ENCODE measurements at regions not wholly inside any gene's neighbourhood (a gene's known extent, or its start where the extent isn't known, plus 50 kb on each side); places are given as distances from the start of the nearest gene placed in this dataset.

DNA sequence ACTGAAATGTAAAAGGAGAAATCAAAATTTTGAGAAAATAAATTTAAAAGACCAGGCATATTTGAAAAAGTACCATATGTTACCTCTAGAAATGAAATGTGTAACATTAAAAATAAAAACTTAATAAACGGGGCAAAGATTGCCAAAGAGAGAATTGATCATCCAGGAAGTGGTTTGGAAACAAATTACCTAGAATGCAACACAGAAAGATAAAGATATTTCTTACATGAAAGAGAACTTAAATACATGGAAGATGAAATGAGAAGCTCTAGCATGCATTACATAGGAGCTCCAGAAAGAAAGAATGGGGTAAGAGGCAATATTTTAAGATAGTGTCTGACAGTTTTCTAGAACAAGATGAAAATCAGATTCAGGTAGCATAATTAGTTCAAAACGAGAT is 235.9 kb upstream of the IRF2BP2 start:
- Mint-ChIP-seq H3K27me3 (ENCODE audit: low read depth) (peaks cover 7% of the 10 kb centered on the region), H3K27ac (no peak overlapping the region), H3K4me3 (no peak overlapping the region), H3K9me3 (peaks cover 9% of the 10 kb centered on the region), H3K36me3 (ENCODE audit: low read depth) (no peaks in the 10 kb centered on the region), H3K4me1 (peaks cover 38% of the 10 kb centered on the region)
- TF ChIP-seq, protein P1, sequence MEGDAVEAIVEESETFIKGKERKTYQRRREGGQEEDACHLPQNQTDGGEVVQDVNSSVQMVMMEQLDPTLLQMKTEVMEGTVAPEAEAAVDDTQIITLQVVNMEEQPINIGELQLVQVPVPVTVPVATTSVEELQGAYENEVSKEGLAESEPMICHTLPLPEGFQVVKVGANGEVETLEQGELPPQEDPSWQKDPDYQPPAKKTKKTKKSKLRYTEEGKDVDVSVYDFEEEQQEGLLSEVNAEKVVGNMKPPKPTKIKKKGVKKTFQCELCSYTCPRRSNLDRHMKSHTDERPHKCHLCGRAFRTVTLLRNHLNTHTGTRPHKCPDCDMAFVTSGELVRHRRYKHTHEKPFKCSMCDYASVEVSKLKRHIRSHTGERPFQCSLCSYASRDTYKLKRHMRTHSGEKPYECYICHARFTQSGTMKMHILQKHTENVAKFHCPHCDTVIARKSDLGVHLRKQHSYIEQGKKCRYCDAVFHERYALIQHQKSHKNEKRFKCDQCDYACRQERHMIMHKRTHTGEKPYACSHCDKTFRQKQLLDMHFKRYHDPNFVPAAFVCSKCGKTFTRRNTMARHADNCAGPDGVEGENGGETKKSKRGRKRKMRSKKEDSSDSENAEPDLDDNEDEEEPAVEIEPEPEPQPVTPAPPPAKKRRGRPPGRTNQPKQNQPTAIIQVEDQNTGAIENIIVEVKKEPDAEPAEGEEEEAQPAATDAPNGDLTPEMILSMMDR (IDR thresholded peaks at IDR 0.05; ENCODE audit: unreplicated experiment in 3 of 3): no peak

DNA sequence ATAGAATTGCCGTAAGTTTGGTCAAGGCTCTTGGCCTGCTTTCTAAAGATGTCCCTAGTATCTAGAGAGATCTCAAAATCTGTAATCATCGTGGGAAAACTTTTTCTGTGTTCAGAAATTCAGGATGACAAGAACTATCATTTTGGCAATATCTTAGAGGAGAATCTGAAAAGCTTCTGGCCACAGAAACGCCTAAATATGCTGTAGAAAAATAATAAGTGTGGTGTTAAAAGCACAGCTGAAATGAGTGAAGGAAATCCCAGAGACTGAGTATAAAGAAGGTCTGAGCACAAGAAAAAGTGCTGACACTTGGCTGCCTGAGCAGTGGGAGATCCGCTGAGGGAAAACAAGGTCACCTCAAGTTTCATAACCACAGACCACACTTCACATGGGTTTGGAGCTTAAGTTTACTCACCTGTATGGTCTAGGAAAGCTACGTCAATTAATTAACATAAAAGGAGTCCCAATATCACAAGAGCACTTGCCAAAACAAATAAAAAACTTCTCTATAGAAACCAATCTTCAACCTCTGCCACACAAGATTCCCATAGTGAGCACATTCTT is 235.2 kb upstream of the IRF2BP2 start:
- TF ChIP-seq, protein P1 (IDR thresholded peaks at IDR 0.05; ENCODE audit: unreplicated experiment in 3 of 3): no peak
- Mint-ChIP-seq H3K4me1 (peaks cover 38% of the 10 kb centered on the region), H3K36me3 (ENCODE audit: low read depth) (no peaks in the 10 kb centered on the region), H3K27ac (no peak overlapping the region), H3K9me3 (peaks cover 9% of the 10 kb centered on the region), H3K27me3 (ENCODE audit: low read depth) (peaks cover 7% of the 10 kb centered on the region), H3K4me3 (no peak overlapping the region)

DNA sequence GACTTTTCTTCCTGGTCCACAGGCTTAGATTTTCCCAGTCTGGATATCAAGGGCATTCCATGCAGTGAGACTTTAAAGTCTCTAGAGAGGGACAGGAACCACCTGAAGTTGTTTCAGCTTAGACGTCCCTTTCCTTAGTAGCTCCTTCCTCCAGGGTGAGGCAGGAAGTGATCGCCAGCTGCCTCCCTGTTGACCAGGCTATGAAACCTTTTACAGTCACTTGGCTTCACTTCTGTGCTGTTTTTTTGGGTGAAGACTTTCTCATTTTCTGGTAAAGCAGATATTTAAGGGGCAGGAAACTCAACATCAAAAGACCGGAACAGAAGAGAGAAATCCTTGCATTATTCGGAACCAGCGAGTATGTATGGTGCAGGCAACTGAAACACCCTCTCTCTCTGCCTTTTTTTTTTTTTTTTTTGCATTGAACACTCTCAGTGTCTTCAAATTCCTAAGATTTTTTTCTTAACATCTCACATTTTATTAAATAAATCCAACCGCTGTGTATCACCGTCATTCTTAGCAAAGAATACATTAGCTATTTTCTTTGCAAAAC is 234.6 kb upstream of the IRF2BP2 start:
- Mint-ChIP-seq H3K4me1 (peaks cover 38% of the 10 kb centered on the region), H3K9me3 (peaks cover 9% of the 10 kb centered on the region), H3K4me3 (no peak overlapping the region), H3K27ac (peak overlapping the region in 2 of 3 experiments; percentile 18 to 39), H3K27me3 (ENCODE audit: low read depth) (peaks cover 4% of the 10 kb centered on the region), H3K36me3 (ENCODE audit: low read depth) (no peaks in the 10 kb centered on the region)
- TF ChIP-seq, protein P1 (IDR thresholded peaks at IDR 0.05; ENCODE audit: unreplicated experiment in 3 of 3): no peak

DNA sequence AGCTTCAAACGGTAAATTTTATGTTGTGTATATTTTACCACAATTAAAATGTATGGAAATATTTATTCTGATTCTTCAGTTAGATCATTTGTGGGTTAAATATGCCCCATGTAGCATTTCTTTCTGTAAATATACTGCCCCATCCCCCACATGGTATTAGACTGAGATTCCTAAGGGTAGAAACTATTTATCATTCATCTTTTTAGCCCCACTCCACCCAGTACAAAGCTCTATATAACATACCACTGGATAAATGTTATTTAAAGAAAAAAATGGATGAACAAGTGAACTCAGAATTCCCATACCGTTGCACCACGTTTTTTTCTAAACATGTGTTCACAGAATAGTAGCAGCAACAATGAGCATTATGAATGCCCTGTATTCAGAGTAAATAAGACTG is 234.0 kb upstream of the IRF2BP2 start:
- Mint-ChIP-seq H3K9me3 (peaks cover 9% of the 10 kb centered on the region), H3K27me3 (ENCODE audit: low read depth) (peaks cover 1% of the 10 kb centered on the region), H3K36me3 (ENCODE audit: low read depth) (no peaks in the 10 kb centered on the region), H3K4me3 (no peak overlapping the region), H3K27ac (peak overlapping the region in 1 of 3 experiments; percentile 18), H3K4me1 (peaks cover 35% of the 10 kb centered on the region)
- TF ChIP-seq, protein P1 (IDR thresholded peaks at IDR 0.05; ENCODE audit: unreplicated experiment in 3 of 3): no peak

DNA sequence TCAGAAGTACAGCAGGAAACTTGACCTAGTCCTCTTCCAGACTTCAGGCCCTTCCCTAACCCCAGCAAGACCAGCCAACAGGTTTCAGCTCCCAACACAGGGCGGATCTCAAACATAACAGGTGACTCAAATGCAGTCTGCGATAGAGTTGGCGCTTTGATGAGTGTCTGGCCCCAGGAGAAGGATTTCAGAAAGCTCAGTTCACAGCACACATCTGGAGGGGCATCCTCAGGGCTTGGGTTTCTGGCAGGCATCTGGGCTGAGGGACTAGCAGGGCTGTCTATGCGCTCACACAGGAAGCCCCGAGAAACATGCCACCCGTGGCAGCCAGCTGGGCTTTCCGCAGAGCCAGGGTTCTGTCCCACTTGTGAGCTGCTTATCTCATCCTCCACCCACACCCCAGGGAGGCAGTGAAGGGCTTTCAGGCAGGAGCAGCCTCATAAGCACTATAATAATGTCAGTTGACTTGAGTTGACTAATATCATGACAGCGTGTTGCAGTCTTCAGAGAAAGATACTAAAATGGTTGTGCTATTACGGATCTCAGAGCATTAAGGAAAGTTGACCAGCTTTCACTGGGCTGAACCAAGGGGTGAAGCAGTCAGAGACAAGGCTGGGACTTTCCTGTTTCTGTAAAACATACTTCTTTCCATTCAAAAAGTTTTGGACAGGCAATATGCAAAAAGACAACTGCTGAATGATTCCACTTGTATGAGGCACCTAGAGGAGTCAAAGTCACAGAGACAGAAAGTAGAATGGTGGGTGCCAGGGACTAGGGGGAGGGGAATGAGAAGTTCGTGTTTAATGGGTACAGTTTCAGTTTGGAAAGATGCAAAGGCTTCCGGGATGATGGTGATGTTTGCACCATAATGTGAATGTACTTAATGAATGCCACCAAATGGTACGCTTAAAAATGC is 233.0 kb upstream of the IRF2BP2 start:
- H3K4me1 Mint-ChIP-seq: peaks cover 41% of the 10 kb centered on the region
- no peaks in the 10 kb centered on the region for H3K36me3 Mint-ChIP-seq (ENCODE audit: low read depth)
- peaks cover 9% of the 10 kb centered on the region for H3K9me3 Mint-ChIP-seq
- peak overlapping the region in 2 of 3 experiments; percentile 21 to 49 for H3K27ac Mint-ChIP-seq
- no peaks in the 10 kb centered on the region for H3K27me3 Mint-ChIP-seq (ENCODE audit: low read depth)
- TF ChIP-seq, protein P1 (IDR thresholded peaks at IDR 0.05; ENCODE audit: unreplicated experiment in 3 of 3): no peak
- no peak overlapping the region for H3K4me3 Mint-ChIP-seq
